Activated CD8-positive, alpha-beta T cell treated with anti-CD3 and anti-CD28 coated beads for 36 hours (primary cell): ENCODE measurements at regions not wholly inside any gene's neighbourhood (a gene's known extent, or its start where the extent isn't known, plus 50 kb on each side); places are given as distances from the start of the nearest gene placed in this dataset.

Experiments
- ATAC-seq: fragments of 200-7000 bp; cut with Tn5 transposase; one replicate; pipeline ENCODE4 v1.10.0; 2021; ENCODE audit warnings: mild to moderate bottlenecking, moderate library complexity
- CTCF ChIA-PET: fragments of 350-600 bp; sonication (Branson Sonifier 250); formaldehyde crosslinking; loops from one replicate; lab custom pipeline; 2021; ENCODE audit warnings: antibody characterized with exemption; lab: Charles Lee
- POLR2A ChIA-PET: fragments of 350-600 bp; sonication (Branson Sonifier 250); formaldehyde crosslinking; loops from one replicate; lab custom pipeline; 2021; ENCODE audit warnings: antibody characterized with exemption; lab: Charles Lee
- DNase-seq: peaks from one replicate; pipeline ENCODE4 v3.0.0-alpha.2; 2020
- H3K27ac Mint-ChIP-seq: one replicate; pipeline ENCODE4 v1.8.0; 2021; ENCODE audit warnings: mild to moderate bottlenecking, mixed read lengths
- H3K27me3 Mint-ChIP-seq: one replicate; pipeline ENCODE4 v1.8.0; 2021; ENCODE audit warnings: mixed read lengths
- H3K36me3 Mint-ChIP-seq: one replicate; pipeline ENCODE4 v1.8.0; 2021; ENCODE audit warnings: low read depth, mixed read lengths
- H3K4me1 Mint-ChIP-seq: one replicate; pipeline ENCODE4 v1.8.0; 2021; ENCODE audit warnings: low read depth, mixed read lengths
- H3K4me3 Mint-ChIP-seq: one replicate; pipeline ENCODE4 v1.8.0; 2021; ENCODE audit warnings: mild to moderate bottlenecking, moderate library complexity, mixed read lengths
- H3K9me3 Mint-ChIP-seq: one replicate; pipeline ENCODE4 v1.8.0; 2021; ENCODE audit warnings: mixed read lengths
- intact Hi-C: fragments of 100-400 bp; cut with micrococcal nuclease; formaldehyde crosslinking; loops from one replicate; pipeline ENCODE4 v1.10.0; 2022
- TF ChIP-seq, protein P1 (sequence below): fragments of 200-600 bp; IDR thresholded peaks from one replicate; pipeline ENCODE4 v1.8.0; 2022; ENCODE audit warnings: antibody characterized with exemption, mild to moderate bottlenecking

DNA sequence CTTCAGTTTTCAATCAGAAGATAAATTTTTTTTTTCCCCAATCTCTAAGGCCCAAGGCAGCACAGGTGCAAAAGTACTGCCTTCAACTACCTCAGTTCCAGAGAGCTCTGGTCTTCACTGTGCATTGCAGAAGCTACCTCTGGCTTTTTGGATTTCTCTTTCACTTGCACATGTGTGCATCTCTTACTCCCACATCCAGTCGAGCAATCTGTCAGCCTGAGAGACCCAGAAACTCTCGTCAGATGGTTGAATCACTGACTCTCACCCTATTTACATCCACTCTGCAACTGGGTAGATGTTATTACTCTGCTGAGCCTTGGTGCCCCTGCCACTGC is 813.8 kb downstream of the NR2F2 start:
- ChIA-PET POLR2A (no interaction called here), CTCF (no interaction called here)
- ATAC-seq (no peak), DNase-seq (no peak)
- Mint-ChIP-seq H3K27ac (no peak overlapping the region), H3K9me3 (no peaks in the 10 kb centered on the region), H3K27me3 (no peaks in the 10 kb centered on the region), H3K4me1 (no peaks in the 10 kb centered on the region), H3K36me3 (no peaks in the 10 kb centered on the region), H3K4me3 (no peak overlapping the region)
- TF ChIP-seq, protein P1, sequence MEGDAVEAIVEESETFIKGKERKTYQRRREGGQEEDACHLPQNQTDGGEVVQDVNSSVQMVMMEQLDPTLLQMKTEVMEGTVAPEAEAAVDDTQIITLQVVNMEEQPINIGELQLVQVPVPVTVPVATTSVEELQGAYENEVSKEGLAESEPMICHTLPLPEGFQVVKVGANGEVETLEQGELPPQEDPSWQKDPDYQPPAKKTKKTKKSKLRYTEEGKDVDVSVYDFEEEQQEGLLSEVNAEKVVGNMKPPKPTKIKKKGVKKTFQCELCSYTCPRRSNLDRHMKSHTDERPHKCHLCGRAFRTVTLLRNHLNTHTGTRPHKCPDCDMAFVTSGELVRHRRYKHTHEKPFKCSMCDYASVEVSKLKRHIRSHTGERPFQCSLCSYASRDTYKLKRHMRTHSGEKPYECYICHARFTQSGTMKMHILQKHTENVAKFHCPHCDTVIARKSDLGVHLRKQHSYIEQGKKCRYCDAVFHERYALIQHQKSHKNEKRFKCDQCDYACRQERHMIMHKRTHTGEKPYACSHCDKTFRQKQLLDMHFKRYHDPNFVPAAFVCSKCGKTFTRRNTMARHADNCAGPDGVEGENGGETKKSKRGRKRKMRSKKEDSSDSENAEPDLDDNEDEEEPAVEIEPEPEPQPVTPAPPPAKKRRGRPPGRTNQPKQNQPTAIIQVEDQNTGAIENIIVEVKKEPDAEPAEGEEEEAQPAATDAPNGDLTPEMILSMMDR, result no peak
- intact Hi-C loops, result no loop called here

DNA sequence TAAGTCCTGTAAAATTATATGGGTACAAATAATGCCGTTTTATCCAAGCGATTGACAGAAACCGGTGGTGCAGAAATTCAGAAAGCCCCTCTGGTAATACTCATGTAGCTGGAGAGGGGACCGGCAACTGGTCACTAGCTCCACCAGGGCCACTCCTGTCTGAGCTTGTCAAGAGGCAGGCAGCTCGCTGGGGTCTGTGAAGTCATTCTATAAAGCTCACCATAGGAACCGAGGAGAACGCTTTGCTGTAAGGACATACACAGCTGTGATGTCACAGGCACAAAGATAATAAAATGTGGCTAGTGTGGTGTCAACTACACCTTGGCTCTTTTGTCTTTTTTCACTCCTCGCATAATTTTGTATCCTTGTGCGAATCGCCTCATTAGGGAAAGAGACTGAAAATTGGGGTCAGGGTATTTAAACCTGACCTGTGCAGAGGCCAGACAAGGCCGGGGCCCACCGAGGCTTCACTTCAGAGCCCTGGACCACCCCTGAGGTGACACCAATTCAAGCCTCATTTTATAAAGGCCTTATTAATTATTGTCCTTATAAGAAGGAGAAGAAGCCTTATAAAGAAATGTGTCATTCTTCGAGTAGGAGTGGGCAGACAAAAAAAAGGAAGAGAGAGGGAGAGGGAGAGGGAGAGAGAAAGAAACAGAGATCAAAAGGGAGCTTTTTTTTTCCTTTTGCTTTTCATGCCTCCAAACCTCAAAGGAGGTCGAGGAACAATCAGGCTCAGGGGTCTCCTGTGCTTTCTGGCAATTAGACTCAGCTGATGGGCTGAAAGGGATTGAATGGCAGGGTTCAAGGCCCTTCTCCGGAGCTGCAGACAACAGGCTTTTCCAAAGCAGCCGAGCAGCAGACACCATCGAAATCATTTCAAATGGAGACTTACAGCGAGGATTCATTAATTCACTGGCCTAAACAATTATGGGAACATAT is 813.3 kb upstream of the ARRDC4 start:
- TF ChIP-seq, protein P1, result no peak

DNA sequence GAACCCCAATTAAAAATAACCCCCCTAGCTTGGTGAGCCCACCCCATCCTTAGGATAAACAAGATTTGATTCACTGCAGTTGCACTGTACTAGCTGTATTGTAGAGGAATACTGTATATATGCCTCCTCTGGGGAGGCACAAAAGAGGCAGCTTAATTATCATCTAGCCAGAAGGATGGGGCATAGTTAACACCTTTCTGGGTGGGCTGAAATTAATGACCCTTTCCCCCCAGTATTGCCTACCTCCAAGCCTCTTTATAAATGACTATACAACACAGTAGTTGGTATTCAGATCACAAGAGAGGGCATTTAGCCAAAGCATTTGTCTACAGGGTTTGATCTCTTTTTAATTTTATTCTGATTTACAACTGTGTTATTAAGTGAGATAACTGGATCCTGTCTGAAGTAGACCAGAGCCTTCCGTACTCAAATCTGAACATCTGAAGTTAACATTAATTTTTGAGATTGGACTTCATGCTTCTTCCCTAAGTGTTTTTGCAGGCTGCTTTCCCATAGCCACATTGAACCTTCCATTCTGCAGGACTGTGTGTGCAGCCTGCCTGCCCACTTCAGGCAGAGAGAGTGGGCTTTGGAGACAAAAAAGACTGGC is 807.0 kb upstream of the ARRDC4 start:
- Mint-ChIP-seq H3K27me3 (no peaks in the 10 kb centered on the region), H3K4me1 (no peaks in the 10 kb centered on the region), H3K4me3 (no peak overlapping the region), H3K9me3 (no peaks in the 10 kb centered on the region), H3K36me3 (no peaks in the 10 kb centered on the region), H3K27ac (no peak overlapping the region)
- TF ChIP-seq, protein P1, result no peak
- DNase-seq (no peak), ATAC-seq (no peak)
- ChIA-PET POLR2A (no interaction called here), CTCF (no interaction called here)
- intact Hi-C loops, result no loop called here

More for the DNA sequence above, 813.3 kb upstream of the ARRDC4 start:
- Mint-ChIP-seq H3K36me3 (no peaks in the 10 kb centered on the region), H3K9me3 (no peaks in the 10 kb centered on the region), H3K27me3 (no peaks in the 10 kb centered on the region), H3K27ac (no peak overlapping the region), H3K4me3 (no peak overlapping the region), H3K4me1 (no peaks in the 10 kb centered on the region)
- DNase-seq (no peak), ATAC-seq (no peak)
- ChIA-PET CTCF (no interaction called here), POLR2A (interaction anchor here (1.1 kb wide), 1 partner anchor 35 kb away, joined by 3 read pairs; no protein-coding TSS in a partner anchor)
- intact Hi-C loops, result no loop called here

DNA sequence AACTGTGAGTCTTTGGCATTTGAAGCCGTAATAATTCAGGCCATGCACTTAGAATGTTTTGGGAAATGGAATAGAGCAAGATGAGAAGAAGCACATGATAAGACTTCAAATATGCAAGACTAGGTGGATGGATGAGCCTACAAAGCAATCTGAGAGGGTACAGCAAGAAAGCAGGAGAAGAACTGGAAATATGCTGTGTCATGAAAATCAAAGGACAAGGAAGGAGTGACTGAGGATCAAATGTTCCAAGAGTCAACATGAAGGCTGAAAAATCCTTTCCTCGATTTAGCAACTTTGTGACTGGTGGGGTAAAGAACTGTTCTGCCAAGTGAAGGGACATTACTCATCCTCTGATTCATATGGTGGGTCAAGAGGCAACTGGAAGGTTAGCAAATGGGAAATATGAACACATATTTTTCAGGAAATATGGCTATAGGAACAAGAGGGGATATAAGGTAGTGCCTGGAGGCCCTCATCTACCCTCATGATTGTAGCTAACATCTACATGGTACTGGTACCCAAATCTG is 803.7 kb upstream of the ARRDC4 start:
- Mint-ChIP-seq H3K4me1 (no peaks in the 10 kb centered on the region), H3K27ac (no peak overlapping the region), H3K9me3 (peaks cover 2% of the 10 kb centered on the region), H3K36me3 (no peaks in the 10 kb centered on the region), H3K4me3 (no peak overlapping the region), H3K27me3 (no peaks in the 10 kb centered on the region)
- DNase-seq, result no peak
- intact Hi-C loops, result no loop called here
- ChIA-PET CTCF (no interaction called here), POLR2A (no interaction called here)
- TF ChIP-seq, protein P1, result no peak
- ATAC-seq, result no peak
